ENCODE measurements at regions not wholly inside any gene's neighbourhood (a gene's known extent, or its start where the extent isn't known, plus 50 kb on each side); places are given as distances from the start of the nearest gene placed in this dataset.

DNA sequence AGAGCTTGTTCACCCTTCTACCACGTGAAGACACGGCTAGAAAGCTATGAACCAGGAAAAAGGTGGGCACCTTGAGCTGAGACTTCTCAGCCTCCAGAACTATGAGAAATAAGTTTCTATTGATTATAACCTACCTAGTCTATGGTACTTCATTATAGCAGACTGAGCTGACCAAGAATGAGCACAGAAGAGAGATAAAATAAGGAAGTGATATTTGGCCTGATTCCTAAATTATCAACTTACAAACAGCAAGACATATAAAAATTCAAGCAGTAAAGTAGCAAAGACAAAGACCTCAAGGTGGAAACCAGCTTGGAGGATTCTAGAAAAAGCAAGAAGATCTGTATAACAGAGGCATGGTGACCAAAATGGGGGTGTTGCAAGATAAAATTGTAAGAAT is 63.9 kb upstream of the OSTN start:
- TF ChIP-seq ARNTL (CRISPR knock-in tag; IDR thresholded peaks at IDR 0.05; ENCODE audit: borderline replicate concordance, low read depth) (no peak), ZNF8 (CRISPR knock-in tag; IDR thresholded peaks at IDR 0.05) (no peak), CSRNP3 (CRISPR knock-in tag; IDR thresholded peaks at IDR 0.05) (no peak), PPARA (CRISPR knock-in tag; IDR thresholded peaks at IDR 0.05; ENCODE audit: borderline replicate concordance) (no peak), ZFP3 (CRISPR knock-in tag; IDR thresholded peaks at IDR 0.05) (no peak), ISL1 (CRISPR knock-in tag; IDR thresholded peaks at IDR 0.05) (no peak), PATZ1 (CRISPR knock-in tag; IDR thresholded peaks at IDR 0.05; ENCODE audit: borderline replicate concordance) (no peak), ZNF565 (CRISPR knock-in tag; conservative IDR thresholded peaks at IDR 0.05; ENCODE audit: low read depth) (no peak), TCF4 (CRISPR knock-in tag; IDR thresholded peaks at IDR 0.05; ENCODE audit: borderline replicate concordance) (no peak), POU6F1 (CRISPR knock-in tag; IDR thresholded peaks at IDR 0.05; ENCODE audit: borderline replicate concordance, low read depth) (no peak), SNAI2 (CRISPR knock-in tag; IDR thresholded peaks at IDR 0.05) (no peak), RARB (CRISPR knock-in tag; IDR thresholded peaks at IDR 0.05) (no peak), ZC3H10 (CRISPR knock-in tag; IDR thresholded peaks at IDR 0.05) (no peak)
- TF ChIP-seq, protein P1, sequence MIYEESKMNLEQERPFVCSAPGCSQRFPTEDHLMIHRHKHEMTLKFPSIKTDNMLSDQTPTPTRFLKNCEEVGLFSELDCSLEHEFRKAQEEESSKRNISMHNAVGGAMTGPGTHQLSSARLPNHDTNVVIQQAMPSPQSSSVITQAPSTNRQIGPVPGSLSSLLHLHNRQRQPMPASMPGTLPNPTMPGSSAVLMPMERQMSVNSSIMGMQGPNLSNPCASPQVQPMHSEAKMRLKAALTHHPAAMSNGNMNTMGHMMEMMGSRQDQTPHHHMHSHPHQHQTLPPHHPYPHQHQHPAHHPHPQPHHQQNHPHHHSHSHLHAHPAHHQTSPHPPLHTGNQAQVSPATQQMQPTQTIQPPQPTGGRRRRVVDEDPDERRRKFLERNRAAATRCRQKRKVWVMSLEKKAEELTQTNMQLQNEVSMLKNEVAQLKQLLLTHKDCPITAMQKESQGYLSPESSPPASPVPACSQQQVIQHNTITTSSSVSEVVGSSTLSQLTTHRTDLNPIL (CRISPR knock-in tag; IDR thresholded peaks at IDR 0.05; ENCODE audit: low read depth), result no peak

Data from SK-N-SH treated with all-trans-retinoic acid at 6 μM for 48 hours (cell line).